OCI-LY7 (cell line): ENCODE measurements at regions not wholly inside any gene's neighbourhood (a gene's known extent, or its start where the extent isn't known, plus 50 kb on each side); places are given as distances from the start of the nearest gene placed in this dataset.

ENCODE experiments used
- EZH2phosphoT487 ChIP-seq: fragments of 200-600 bp; sonication (generic); IDR thresholded peaks from 2 replicates; pipeline ENCODE4 v1.6.1; 2018; ENCODE audit warnings: low read depth, borderline replicate concordance, mild to moderate bottlenecking, mixed run types, antibody characterized with exemption, low read length, moderate library complexity, mixed read lengths
- TF ChIP-seq, protein P1 (sequence below): fragments of 200-600 bp; sonication (generic); conservative IDR thresholded peaks from 2 replicates; pipeline ENCODE4 v1.5.1; 2014; ENCODE audit warnings: mild to moderate bottlenecking, antibody characterized with exemption, low read length, moderate library complexity, mixed read lengths

DNA sequence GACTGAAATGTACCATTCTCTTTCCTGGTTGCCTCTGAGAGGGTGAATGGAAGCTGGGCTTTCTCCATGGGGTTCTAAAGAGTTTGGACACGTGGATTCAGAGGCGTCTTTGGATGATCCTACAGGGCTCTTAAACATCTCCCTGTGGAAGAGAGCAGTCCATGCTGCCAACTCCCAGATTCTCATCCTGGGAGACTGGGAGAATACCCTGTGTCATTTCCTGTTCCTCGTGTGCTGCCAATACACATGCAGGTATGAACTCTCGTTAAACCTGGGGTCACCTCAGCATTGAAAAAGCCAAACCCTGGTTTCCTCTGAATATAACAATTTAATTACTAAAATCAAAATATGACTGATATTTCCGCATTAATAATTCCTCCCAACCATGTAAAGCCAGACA, 73.3 kb upstream of the NT5C1B start:
- TF ChIP-seq, protein P1, sequence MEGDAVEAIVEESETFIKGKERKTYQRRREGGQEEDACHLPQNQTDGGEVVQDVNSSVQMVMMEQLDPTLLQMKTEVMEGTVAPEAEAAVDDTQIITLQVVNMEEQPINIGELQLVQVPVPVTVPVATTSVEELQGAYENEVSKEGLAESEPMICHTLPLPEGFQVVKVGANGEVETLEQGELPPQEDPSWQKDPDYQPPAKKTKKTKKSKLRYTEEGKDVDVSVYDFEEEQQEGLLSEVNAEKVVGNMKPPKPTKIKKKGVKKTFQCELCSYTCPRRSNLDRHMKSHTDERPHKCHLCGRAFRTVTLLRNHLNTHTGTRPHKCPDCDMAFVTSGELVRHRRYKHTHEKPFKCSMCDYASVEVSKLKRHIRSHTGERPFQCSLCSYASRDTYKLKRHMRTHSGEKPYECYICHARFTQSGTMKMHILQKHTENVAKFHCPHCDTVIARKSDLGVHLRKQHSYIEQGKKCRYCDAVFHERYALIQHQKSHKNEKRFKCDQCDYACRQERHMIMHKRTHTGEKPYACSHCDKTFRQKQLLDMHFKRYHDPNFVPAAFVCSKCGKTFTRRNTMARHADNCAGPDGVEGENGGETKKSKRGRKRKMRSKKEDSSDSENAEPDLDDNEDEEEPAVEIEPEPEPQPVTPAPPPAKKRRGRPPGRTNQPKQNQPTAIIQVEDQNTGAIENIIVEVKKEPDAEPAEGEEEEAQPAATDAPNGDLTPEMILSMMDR = no peak
- TF ChIP-seq EZH2phosphoT487 = no peak
